H1 (cell line): ENCODE measurements at regions not wholly inside any gene's neighbourhood (a gene's known extent, or its start where the extent isn't known, plus 50 kb on each side); places are given as distances from the start of the nearest gene placed in this dataset.

Experiments
- CTCF ChIA-PET: fragments of 300-600 bp; sonication (Branson Sonifier 250); formaldehyde crosslinking; loops from one replicate; lab custom pipeline; 2021; ENCODE audit not compliant: partially characterized antibody; lab: Charles Lee
- POLR2A ChIA-PET: fragments of 300-600 bp; sonication (Branson Sonifier 250); formaldehyde crosslinking; loops from one replicate; lab custom pipeline; 2021; ENCODE audit warnings: inconsistent platforms; ENCODE audit not compliant: partially characterized antibody; lab: Charles Lee
- DNase-seq, 2 experiments: peaks; one replicate each; pipeline versions ENCODE4 v3.0.0 to v3.0.0-alpha.2; 2010 to 2022; ENCODE audit warnings: low spot score in 2 of 2, low read depth in 1 of 2, mixed read lengths in 1 of 2
- FAIRE-seq: peaks from 2 replicates; lab custom pipeline; 2011; peaks lifted over from hg19 to GRCh38; lab: Jason Lieb, UNC
- H2AFZ ChIP-seq: 2 replicates; pipeline ENCODE4 v1.8.1; 2012; ENCODE audit warnings: low read length, inconsistent platforms
- H2AK5ac ChIP-seq: 2 replicates; pipeline ENCODE4 v1.6.1; 2013; ENCODE audit warnings: low read depth, low read length
- H2BK120ac ChIP-seq: replicated peaks from 2 replicates; pipeline ENCODE3; 2013; ENCODE audit warnings: low read depth, low read length, inconsistent platforms
- H2BK12ac ChIP-seq: 2 replicates; pipeline ENCODE4 v1.6.1; 2013; ENCODE audit warnings: low read depth, low read length
- H2BK15ac ChIP-seq: 2 replicates; pipeline ENCODE4 v1.6.1; 2013; ENCODE audit warnings: low read length
- H2BK20ac ChIP-seq: 2 replicates; pipeline ENCODE4 v1.6.1; 2013; ENCODE audit warnings: low read length
- H2BK5ac ChIP-seq: 2 replicates; pipeline ENCODE4 v1.6.1; 2013; ENCODE audit warnings: low read depth, low read length
- H3K14ac ChIP-seq: 2 replicates; pipeline ENCODE4 v1.6.1; 2013; ENCODE audit warnings: inconsistent platforms; ENCODE audit not compliant: insufficient read length
- H3K18ac ChIP-seq: 2 replicates; pipeline ENCODE4 v1.6.1; 2013; ENCODE audit warnings: low read length; ENCODE audit errors: extremely low read depth
- H3K23ac ChIP-seq: 2 replicates; pipeline ENCODE4 v1.6.1; 2013; ENCODE audit warnings: inconsistent platforms; ENCODE audit not compliant: insufficient read length
- H3K23me2 ChIP-seq: 2 replicates; pipeline ENCODE4 v1.6.1; 2013; ENCODE audit warnings: low read depth, low read length
- H3K27ac ChIP-seq: 2 replicates; pipeline ENCODE4 v1.6.1; 2011; ENCODE audit warnings: low read depth, low read length, inconsistent platforms
- H3K27me3 ChIP-seq, 4 experiments: replicated peaks in 1 of 4; 1 replicate in 1 of 4; 2 replicates in 3 of 4; pipeline versions ENCODE4 v1.6.1 to v1.8.1; 2011 to 2013; ENCODE audit warnings: low read length in 3 of 4, mild to moderate bottlenecking in 3 of 4, inconsistent platforms in 2 of 4, mixed read lengths in 2 of 4, moderate library complexity in 1 of 4; ENCODE audit not compliant: control insufficient read depth in 3 of 4, insufficient read depth in 3 of 4; ENCODE audit errors: extremely low read depth in 1 of 4
- H3K36me3 ChIP-seq, 4 experiments: 2 replicates each; pipeline versions ENCODE4 v1.6.1 to v1.8.1; 2011 to 2013; ENCODE audit warnings: mild to moderate bottlenecking in 4 of 4, low read length in 3 of 4, moderate library complexity in 2 of 4, control low read depth in 1 of 4, inconsistent platforms in 1 of 4; ENCODE audit not compliant: insufficient read depth in 4 of 4, control insufficient read depth in 2 of 4
- H3K4ac ChIP-seq: replicated peaks from 2 replicates; pipeline ENCODE3; 2013; ENCODE audit warnings: low read length, low read depth, mixed read lengths, inconsistent platforms; ENCODE audit not compliant: insufficient read length
- H3K4me1 ChIP-seq, 4 experiments: replicated peaks in 1 of 4; 1 replicate in 1 of 4; 2 replicates in 3 of 4; pipeline versions ENCODE4 v1.6.1 to v1.8.1; 2011 to 2013; ENCODE audit warnings: low read length in 3 of 4, inconsistent platforms in 2 of 4, mixed read lengths in 1 of 4; ENCODE audit not compliant: insufficient read depth in 4 of 4, control insufficient read depth in 3 of 4
- H3K4me2 ChIP-seq, 2 experiments: 2 replicates each; pipeline versions ENCODE4 v1.6.1 to v1.8.1; 2011 to 2013; ENCODE audit warnings: low read depth in 2 of 2, low read length in 2 of 2, control low read depth in 1 of 2, inconsistent platforms in 1 of 2, mild to moderate bottlenecking in 1 of 2; ENCODE audit not compliant: insufficient read depth in 1 of 2
- H3K4me3 ChIP-seq, 4 experiments: fragments of 200-600, 300-600 bp in 1 of 4; sonication (generic), shearing (Covaris generic), sonication (Bioruptor Twin) in 1 of 4; 2 replicates each; pipeline versions ENCODE4 v1.5.1 to v1.8.1; 2011 to 2016; ENCODE audit warnings: low read length in 4 of 4, low read depth in 3 of 4, control low read depth in 2 of 4, inconsistent platforms in 2 of 4, mild to moderate bottlenecking in 2 of 4, mixed read lengths in 1 of 4, moderate library complexity in 1 of 4; ENCODE audit not compliant: insufficient read depth in 2 of 4; ENCODE audit errors: extremely low read depth in 1 of 4
- H3K56ac ChIP-seq: replicated peaks from 2 replicates; pipeline ENCODE3; 2013; ENCODE audit warnings: low read depth, mild to moderate bottlenecking, mixed read lengths, low read length, inconsistent platforms; ENCODE audit not compliant: insufficient read length
- H3K79me1 ChIP-seq: 2 replicates; pipeline ENCODE4 v1.6.1; 2013; ENCODE audit warnings: low read depth, low read length, control low read depth
- H3K79me2 ChIP-seq, 2 experiments: 2 replicates each; pipeline versions ENCODE4 v1.6.1 to v1.8.1; 2012 to 2013; ENCODE audit warnings: low read length in 2 of 2, mild to moderate bottlenecking in 2 of 2, inconsistent platforms in 1 of 2; ENCODE audit not compliant: insufficient read depth in 2 of 2, control insufficient read depth in 1 of 2
- H3K9ac ChIP-seq, 4 experiments: replicated peaks in 1 of 4; 1 replicate in 1 of 4; 2 replicates in 3 of 4; pipeline versions ENCODE4 v1.6.1 to v1.8.1; 2011 to 2013; ENCODE audit warnings: low read depth in 3 of 4, low read length in 3 of 4, control low read depth in 2 of 4, mild to moderate bottlenecking in 2 of 4, moderate library complexity in 2 of 4, inconsistent platforms in 1 of 4; ENCODE audit errors: extremely low read depth in 1 of 4
- H3K9me3 ChIP-seq, 2 experiments: 2 replicates each; pipeline versions ENCODE4 v1.6.1 to v1.8.1; 2012 to 2013; ENCODE audit warnings: mild to moderate bottlenecking in 2 of 2, moderate library complexity in 2 of 2, control low read depth in 1 of 2, inconsistent platforms in 1 of 2, low read depth in 1 of 2, low read length in 1 of 2, mixed read lengths in 1 of 2; ENCODE audit not compliant: insufficient read depth in 2 of 2
- H4K20me1 ChIP-seq, 2 experiments: replicated peaks in 1 of 2; 2 replicates each; pipeline versions ENCODE3 to v1.8.1; 2011 to 2013; ENCODE audit warnings: inconsistent platforms in 2 of 2, low read length in 2 of 2, mild to moderate bottlenecking in 1 of 2; ENCODE audit not compliant: insufficient read depth in 2 of 2, control insufficient read depth in 1 of 2
- H4K5ac ChIP-seq: 2 replicates; pipeline ENCODE4 v1.6.1; 2013; ENCODE audit warnings: low read length, low read depth, mixed read lengths, inconsistent platforms; ENCODE audit not compliant: insufficient read length
- H4K8ac ChIP-seq: 2 replicates; pipeline ENCODE4 v1.8.0; 2013; ENCODE audit warnings: mild to moderate bottlenecking, moderate library complexity, low read length, inconsistent platforms; ENCODE audit not compliant: insufficient read depth; ENCODE audit errors: extremely low read depth
- H4K91ac ChIP-seq: replicated peaks from 2 replicates; pipeline ENCODE3; 2013; ENCODE audit warnings: low read length, mixed read lengths, inconsistent platforms; ENCODE audit not compliant: insufficient read length
- EZH2 ChIP-seq: fragments of 200-600 bp; sonication (generic); IDR thresholded peaks from 2 replicates; pipeline ENCODE4 v1.7.1; 2012; ENCODE audit warnings: low read depth, mild to moderate bottlenecking, moderate library complexity, low read length, inconsistent platforms; ENCODE audit not compliant: severe bottlenecking
- KDM5A ChIP-seq: fragments of 200-600 bp; IDR thresholded peaks from 2 replicates; pipeline ENCODE4 v1.7.1; 2012; ENCODE audit warnings: mild to moderate bottlenecking, low read length, inconsistent platforms, mixed read lengths
- SUZ12 ChIP-seq: fragments of 200-600 bp; sonication (generic); IDR thresholded peaks from 2 replicates; pipeline ENCODE4 v1.6.1; 2012; ENCODE audit warnings: mild to moderate bottlenecking, inconsistent platforms, low read length, moderate library complexity, mixed read lengths
- WGBS, 2 experiments: shearing (Covaris generic) in 1 of 2; methylation state at CpG; one replicate each; pipeline versions ENCODE4 v1.1.6 to v1.1.7; 2013 to 2015; ENCODE audit warnings: low lambda C conversion rate in 2 of 2, mixed read lengths in 2 of 2, inconsistent platforms in 1 of 2, low coverage in 1 of 2, missing lambda C conversion rate in 1 of 2; ENCODE audit not compliant: insufficient replicate concordance in 2 of 2, insufficient coverage in 1 of 2, insufficient read length in 1 of 2; ENCODE audit errors: extremely low coverage in 1 of 2, missing lambda C conversion rate in 1 of 2; 5-methylcytosine and 5-hydroxymethylcytosine counted together

DNA sequence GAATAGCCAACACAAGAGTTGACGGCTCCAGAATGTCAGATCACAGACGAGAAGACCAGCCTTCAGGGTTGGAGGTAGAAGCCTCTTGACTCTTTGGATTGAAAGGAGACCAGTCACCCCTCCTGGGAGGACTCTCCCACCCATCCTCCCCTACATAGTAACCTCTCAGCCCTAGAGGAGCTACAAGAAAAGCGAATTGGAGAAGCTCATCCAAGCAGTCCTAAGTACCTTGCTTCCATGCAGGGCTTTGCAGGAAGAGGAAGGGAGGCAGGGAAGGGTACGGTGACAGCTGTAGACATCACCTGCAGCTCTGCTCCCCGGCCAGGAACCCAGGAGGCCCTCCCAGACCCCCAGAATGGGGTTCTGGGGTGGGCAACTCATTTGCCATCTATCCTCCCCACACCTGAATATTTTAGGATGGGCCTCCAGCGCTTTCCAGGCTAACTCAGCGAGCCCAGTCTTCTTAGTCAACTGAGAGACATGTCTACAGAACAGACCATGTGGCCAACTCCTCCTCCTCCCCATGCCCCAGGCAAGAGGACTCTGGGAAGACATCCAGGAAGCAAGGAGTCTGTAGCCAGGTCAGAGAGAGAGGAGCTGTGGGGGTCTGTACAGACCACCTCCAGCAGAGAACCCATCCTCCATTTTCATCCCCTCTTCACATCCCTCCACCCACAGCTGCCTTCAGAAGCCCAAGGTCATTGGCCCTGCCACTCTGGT, 55.6 kb upstream of the LBX1 start:
- no peaks in the 10 kb centered on the region for H3K36me3 ChIP-seq

More for the DNA sequence above, 55.6 kb upstream of the LBX1 start:
- Histone ChIP-seq H3K23ac (no peak overlapping the region), H2AK5ac (no peak overlapping the region; the same call in 1 of the 2 replicates), H4K5ac (no peak overlapping the region), H3K9me3 (no peaks in the 10 kb centered on the region), H2BK5ac (0 out of 2 replicates have a peak overlapping the region, but pooled peaks have one; percentile 8), H4K91ac (no peak overlapping the region), H3K4me1 (peaks cover 30 to 45% (median 33%) of the 10 kb centered on the region in 4 experiments), H2BK120ac (peak overlapping the region; percentile 16), H4K20me1 (peaks cover 0 to 1% of the 10 kb centered on the region in 2 experiments), H3K4me2 (peak overlapping the region; percentile 82 to 86)
- POLR2A ChIA-PET, result interaction anchor here (1.0 to 1.4 kb wide), 6 partner anchors 10 to 70 kb away, joined by 3 read pairs; no protein-coding TSS in a partner anchor
- no peak for FAIRE-seq
- WGBS, 2 experiments, result 16% methylated on average over 6 of the region's 7 CpGs; no CpG with 5 or more reads in 1 of the 2 experiments
- TF ChIP-seq SUZ12 (peak; percentile 61; the same call in 1 of the 2 replicates), EZH2 (peak; percentile 65), KDM5A (no peak)
- TF ChIP-seq, all 59 proteins: peak for 2
- no peaks in the 10 kb centered on the region for H3K79me1 ChIP-seq
- peak overlapping the region; percentile 96; the same call in 1 of the 2 replicates for H2BK12ac ChIP-seq
- no peak overlapping the region for H2AFZ ChIP-seq
- DNase-seq, result peak in 1 of 2 experiments; percentile 68
- no peak overlapping the region for H3K27ac ChIP-seq
- H4K8ac ChIP-seq, result peak overlapping the region; percentile 41; the same call in 1 of the 2 replicates
- CTCF ChIA-PET, result interaction anchor here (0.6 to 11.0 kb wide), 15 partner anchors 9 to 1546 kb away, joined by 3 to 317 read pairs (median 3); partner anchors contain the start of gene LBX1
- H3K18ac ChIP-seq, result 0 out of 2 replicates have a peak overlapping the region, but pooled peaks have one; percentile 71
- H3K14ac ChIP-seq, result no peak overlapping the region
- peak overlapping the region; percentile 33 to 71 (median 48); a peak in 7 of 8 replicates for H3K4me3 ChIP-seq
- no peak overlapping the region for H3K4ac ChIP-seq
- peak overlapping the region; percentile 28; the same call in 1 of the 2 replicates for H2BK20ac ChIP-seq
- H3K27me3 ChIP-seq, result peaks cover 41 to 80% (median 71%) of the 10 kb centered on the region in 4 experiments
- H3K79me2 ChIP-seq, result no peaks in the 10 kb centered on the region
- H2BK15ac ChIP-seq, result peak overlapping the region; percentile 72; the same call in 1 of the 2 replicates
- no peak overlapping the region; a peak in 1 of 7 replicates for H3K9ac ChIP-seq
- H3K23me2 ChIP-seq, result peaks cover 11% of the 10 kb centered on the region; the same call in 1 of the 2 replicates
- no peak overlapping the region for H3K56ac ChIP-seq
